MV-4-11 (cell line): ENCODE measurements at regions not wholly inside any gene's neighbourhood (a gene's known extent, or its start where the extent isn't known, plus 50 kb on each side); places are given as distances from the start of the nearest gene placed in this dataset.

Experiments used
- DNase-seq: peaks from one replicate; lab custom pipeline; 2025; lab: John Stamatoyannopoulos, UW

- DNase-seq, result no peak
These were observed 173.7 kb upstream of the PRPS1L1 start for GRCh38 chr7:18201350-18201749.

DNA sequence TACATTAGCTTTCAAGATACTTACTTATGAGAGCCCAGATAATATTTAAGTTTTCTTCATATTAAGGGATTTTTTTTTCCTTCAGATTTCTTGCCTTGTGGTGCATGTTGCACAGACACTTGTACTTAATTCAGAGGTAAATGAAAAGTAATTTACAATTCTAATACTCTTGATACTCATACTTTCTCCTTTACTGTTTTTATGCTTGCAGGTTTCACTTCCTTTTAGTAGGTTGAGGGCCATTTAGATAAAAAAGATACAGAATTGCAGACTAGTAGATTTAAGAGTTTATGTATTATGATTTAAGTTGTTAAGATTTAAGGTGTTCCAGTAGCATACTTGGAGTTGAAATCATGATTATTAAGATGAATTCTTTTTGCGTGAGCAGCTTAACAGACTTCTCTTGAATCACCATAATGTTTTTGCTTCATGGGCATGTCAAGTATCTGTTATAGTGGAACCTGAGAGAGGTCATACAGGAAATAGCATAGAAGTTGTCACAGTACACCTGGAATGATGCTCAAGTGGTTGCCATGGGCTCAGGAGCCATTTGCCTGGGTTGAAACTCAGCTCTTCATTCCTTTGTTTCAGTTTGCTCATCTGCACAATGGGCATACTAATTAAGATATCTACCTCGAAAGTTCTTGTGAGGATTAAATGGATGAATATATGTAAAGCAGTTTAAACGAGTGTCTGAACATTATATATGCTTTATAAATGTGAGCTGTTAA is 174.8 kb upstream of the PRPS1L1 start:
- DNase-seq, result peak; percentile 26

DNA sequence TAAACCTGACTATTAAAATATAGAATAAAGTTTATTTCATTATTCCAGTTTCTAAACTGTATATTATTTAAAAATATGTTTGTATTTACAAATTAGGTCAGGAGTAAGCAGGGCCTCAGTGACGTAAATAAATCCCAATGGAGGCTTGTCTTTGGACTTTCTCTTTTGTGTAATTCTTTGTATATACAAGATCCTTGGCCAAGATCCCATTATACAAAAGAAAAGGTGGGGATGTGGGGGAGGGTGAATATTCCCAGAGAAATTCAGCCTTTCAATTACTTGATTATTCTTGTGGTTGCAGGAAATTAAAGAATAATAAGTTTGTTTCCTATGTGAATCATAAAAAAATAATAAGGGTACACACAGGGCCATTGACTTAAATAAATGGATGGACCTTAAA is 178.7 kb upstream of the PRPS1L1 start:
- DNase-seq, result no peak

DNA sequence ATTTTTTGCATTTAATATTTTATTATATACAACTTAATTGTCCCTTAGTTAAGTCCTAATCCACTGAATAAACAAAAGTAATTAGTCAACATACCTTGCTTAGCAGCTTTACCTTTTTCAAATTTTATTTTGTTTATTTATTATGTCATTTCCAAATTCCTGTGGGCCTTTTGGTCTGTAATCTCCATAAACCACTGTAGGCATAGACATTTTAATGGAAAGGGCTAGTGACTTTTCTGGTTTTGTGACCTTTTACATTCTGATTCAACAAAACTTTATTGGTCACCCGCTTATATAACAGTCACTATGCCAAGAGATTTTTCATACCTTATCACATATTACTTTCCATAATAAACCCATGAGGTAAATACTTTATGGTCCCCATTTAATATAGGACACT is 181.3 kb upstream of the PRPS1L1 start:
- no peak for DNase-seq

DNA sequence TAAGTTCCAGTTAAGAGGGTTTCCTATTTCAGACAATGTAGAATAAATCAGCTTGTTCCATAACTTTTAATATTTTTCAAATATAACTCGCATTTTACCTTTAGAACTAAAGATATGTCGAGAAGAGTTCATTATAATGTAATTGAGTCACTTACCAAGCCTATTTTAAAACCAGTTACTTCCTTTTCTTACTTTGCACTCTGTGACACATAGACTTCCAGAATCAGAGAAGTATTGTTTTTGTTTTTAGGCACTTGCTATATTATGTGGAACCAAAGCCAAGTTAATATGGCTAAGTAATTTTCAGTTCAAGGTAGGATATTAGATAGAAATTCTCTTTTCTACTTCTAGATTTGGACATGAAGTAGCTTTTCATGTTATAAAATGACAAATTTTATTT is 182.7 kb upstream of the PRPS1L1 start:
- DNase-seq, result peak; percentile 64

DNA sequence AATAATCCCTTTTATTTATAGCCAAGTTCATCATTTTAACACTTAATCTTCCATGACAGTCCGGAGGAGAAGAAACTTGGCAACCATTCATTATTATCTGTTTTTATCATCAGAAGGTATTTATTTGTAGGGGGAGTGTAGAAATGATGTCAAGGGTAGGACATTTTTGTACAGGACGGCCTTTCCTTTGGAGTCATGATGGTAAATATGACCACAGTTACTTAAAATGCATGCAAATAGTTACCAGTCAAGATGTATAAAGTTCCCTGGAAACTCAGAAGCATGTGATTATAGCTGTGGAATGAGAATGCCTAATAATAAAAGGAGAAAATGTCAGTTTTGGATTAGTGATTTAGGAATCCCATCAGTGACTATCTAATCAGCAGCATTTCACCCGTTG is 183.1 kb upstream of the PRPS1L1 start:
- DNase-seq, result no peak

- no peak for DNase-seq
These were observed 184.7 kb upstream of the PRPS1L1 start for GRCh38 chr7:18212308-18212707.

- no peak for DNase-seq
These were observed 185.1 kb upstream of the PRPS1L1 start for GRCh38 chr7:18212758-18213157.

- DNase-seq, result peak; percentile 51
These were observed 186.0 kb upstream of the PRPS1L1 start for GRCh38 chr7:18213652-18214051.

DNA sequence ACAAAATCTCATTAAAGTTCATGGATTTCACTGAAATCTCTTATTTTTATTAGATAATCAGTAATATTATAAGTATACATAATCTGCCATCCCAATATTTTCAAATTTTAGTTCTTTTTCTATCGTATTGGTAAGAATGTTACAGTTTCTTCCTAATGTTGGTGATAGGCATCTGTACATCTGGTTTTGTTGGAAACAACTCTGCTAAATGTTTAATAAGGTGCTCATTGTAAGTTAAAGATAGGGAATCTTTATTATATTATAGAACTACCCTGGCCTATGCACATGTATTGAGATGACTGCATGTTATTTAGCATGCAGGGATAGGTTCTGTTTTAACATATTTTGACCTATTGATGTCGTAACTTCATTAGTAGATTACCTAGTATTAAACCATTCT is 188.6 kb upstream of the PRPS1L1 start:
- DNase-seq, result no peak

DNA sequence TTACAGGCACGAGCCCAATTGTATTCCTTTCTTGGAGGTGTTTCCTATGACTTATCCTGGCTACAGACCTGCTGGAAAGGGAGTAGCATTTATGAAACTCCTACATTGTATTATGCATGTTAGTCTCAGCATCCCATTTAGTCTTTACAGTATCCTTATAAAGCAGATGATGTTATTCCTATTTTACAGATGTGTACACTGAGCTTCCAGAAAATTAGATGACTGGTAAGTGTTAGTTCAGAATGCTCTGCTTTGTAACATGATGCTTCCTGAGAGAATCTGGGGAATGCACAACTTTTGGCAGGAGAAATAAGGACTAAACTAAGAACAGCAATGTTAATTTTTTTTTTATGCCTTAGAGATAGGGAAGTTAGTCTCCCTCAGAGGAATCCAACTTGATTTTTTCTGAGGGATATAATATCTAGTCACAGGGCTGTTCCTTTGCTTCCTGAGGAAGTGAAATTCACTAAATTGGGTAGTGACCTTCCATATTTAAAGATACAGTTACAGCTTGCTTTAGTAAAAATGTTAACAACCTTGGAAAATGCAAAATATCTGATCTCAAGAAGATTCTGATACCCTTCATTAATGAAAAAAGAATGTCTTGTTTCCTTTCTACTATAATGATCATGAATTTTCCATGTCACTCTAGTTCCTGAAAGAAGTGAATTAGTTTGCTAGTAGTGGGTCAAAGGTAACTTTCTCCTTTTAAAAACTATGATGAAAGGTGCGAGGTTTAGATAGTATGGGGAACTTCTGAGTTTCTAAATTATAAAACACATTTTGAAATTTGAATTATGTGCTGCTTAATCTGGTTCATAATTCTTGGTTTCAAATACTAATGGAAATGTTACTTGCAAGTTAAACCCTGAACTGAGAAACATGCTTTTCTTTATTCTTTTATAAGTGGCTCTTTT is 194.0 kb upstream of the PRPS1L1 start:
- DNase-seq, result peak; percentile 92

GRCh38 chr7:18222636-18223035 is 195.0 kb upstream of the PRPS1L1 start:
- peak; percentile 44 for DNase-seq

DNA sequence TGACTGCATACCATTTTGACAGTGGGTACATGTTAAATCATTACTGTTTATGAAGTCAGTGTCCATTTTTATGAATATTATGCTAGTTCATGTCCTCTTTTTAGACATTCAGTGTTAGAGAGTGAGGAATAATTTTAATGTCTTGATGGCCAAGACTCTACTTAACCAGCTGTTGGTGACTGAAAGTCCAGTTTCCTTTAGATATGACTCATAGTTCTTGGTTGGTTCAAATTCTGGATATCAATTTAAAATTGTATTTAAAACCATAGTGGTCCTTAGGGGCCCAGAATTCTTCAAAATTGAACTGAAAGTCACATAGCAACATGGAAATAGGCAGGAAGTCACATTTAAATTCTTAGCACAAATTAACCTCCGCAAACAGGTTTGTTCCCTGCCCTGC is 196.5 kb upstream of the PRPS1L1 start:
- no peak for DNase-seq

GRCh38 chr7:18225067-18225466 is 197.4 kb upstream of the PRPS1L1 start:
- DNase-seq, result peak; percentile 86

DNA sequence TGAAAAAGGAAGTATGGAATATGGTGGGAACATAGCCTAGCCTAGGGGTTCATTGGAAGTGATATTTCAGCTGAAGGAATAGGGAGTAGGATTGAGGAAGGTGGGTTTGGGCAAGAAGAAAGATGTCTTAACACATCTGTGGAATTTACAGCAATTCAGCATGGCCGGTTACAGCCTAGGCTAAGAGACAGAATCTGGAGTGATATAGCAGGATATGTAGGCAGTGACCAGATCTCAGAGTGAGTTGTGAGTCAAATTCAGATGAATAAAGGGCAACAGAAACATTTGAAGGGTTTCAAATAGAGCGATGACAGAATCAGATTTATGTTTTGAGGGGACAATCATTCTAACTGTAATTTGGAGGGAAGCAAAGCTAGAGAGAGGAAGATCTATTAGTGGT is 199.0 kb upstream of the PRPS1L1 start:
- no peak for DNase-seq

DNA sequence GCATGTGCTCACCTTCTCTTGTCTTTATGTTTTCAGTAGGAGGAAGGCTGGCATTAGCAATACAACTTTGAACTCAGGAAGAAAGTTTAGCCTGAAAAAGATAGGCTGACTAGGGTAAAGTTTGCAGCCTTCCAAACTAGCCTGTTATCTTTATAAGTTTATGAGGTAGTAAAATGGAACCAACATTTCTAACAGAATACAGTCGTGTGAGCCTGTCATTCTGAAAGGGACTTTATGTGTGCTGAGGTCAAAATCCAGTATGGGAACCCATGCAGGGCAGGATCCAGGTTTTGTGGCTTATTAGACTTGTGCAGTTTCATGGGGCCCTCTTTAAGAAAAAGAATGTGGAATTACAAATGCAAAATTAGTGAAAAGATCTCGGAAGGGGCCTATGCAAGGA is 201.0 kb upstream of the PRPS1L1 start:
- no peak for DNase-seq

DNA sequence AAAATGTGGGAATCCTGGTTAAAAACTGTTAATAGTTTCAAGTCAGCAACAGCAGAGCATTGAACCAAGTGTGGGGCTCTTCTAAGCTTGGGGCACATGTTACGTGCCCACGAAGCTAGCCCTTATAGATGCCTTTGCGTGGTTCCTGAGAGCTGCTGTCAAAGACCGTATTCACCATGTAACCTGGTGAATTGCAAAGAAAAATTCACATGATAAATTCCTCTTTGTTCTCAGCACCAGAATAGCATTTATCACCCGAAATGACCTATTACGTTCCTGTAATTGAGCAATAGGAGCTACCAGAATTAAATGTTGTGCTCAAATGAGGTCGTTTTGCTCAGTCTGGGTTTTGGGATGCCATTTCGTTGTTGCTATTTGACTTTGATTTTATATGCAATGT is 202.6 kb upstream of the PRPS1L1 start:
- no peak for DNase-seq

DNA sequence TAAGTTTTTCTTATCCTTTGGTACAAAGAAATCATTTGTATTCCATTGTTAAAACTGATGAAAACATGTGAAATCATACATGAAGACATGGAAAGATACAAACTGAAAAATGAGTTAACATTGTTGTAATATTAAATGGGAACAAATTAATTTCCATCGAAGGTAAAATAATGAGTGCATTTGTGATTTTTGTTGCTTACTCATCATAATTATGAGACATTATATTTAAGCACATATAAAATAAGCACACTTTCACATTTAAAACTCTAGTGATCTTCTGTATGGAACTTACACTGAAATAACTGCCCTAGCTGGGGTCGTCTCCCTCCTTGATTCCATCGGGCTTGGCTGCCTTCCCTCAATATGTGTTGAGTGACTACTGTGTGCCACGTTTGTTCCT is 204.2 kb upstream of the PRPS1L1 start:
- DNase-seq, result no peak

DNA sequence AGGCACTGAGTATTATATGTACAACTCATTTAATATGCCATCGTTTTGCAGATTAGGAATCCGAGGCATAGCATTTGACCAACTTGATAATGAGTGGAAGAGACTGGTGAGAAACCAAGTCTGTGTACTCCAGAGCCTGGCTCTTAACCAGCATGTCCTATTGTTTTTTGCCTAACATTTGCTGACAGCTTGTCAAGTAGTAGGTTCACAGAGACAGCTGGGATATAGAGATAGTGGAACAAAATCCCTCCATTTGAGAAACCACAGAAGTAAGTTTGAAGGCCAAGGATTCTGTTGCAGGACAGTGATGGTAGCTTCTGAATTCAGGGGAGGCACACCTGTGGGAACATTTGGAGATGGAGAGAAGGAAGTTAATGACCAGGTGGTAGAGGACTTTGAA is 206.9 kb upstream of the PRPS1L1 start:
- no peak for DNase-seq

- DNase-seq, result no peak
These were observed 208.2 kb upstream of the PRPS1L1 start for GRCh38 chr7:18235819-18236218.

- no peak for DNase-seq
These were observed 211.6 kb upstream of the PRPS1L1 start for GRCh38 chr7:18239212-18239611.

GRCh38 chr7:18241543-18242231 is 214.0 kb upstream of the PRPS1L1 start:
- DNase-seq, result no peak

GRCh38 chr7:18243731-18244130 is 216.1 kb upstream of the PRPS1L1 start:
- DNase-seq, result no peak
